Mesothelial cell of epicardium (in vitro differentiated cells): ENCODE measurements at regions not wholly inside any gene's neighbourhood (a gene's known extent, or its start where the extent isn't known, plus 50 kb on each side); places are given as distances from the start of the nearest gene placed in this dataset.

Experiments used
- DNase-seq, 2 experiments: peaks; one replicate each; pipeline ENCODE4 v3.0.0; 2021; ENCODE audit warnings: low spot score in 2 of 2; ENCODE audit not compliant: unreplicated experiment in 2 of 2
- H3K27ac Mint-ChIP-seq: 2 replicates; pipeline ENCODE4 v1.8.0; 2021; ENCODE audit warnings: mixed read lengths
- H3K27me3 Mint-ChIP-seq: 2 replicates; pipeline ENCODE4 v1.8.0; 2021; ENCODE audit warnings: low read depth, mixed read lengths
- H3K36me3 Mint-ChIP-seq: 2 replicates; pipeline ENCODE4 v1.8.0; 2021; ENCODE audit warnings: mixed read lengths
- H3K4me1 Mint-ChIP-seq: 2 replicates; pipeline ENCODE4 v1.8.0; 2021; ENCODE audit warnings: mixed read lengths
- H3K4me3 Mint-ChIP-seq: 2 replicates; pipeline ENCODE4 v1.8.0; 2021; ENCODE audit warnings: mild to moderate bottlenecking, moderate library complexity, mixed read lengths
- H3K9me3 Mint-ChIP-seq: 2 replicates; pipeline ENCODE4 v1.8.0; 2021; ENCODE audit warnings: mixed read lengths
- CTCF ChIP-seq: fragments of 200-600 bp; sonication (generic); IDR thresholded peaks from one replicate; pipeline ENCODE4 v1.5.0; 2021; ENCODE audit warnings: antibody characterized with exemption; ENCODE audit not compliant: unreplicated experiment

GRCh38 chr3:150081084-150081483 is 110.4 kb upstream of the PFN2 start:
- H3K9me3 Mint-ChIP-seq, result peaks cover 3% of the 10 kb centered on the region
- no peak for DNase-seq
- H3K27ac Mint-ChIP-seq, result no peak overlapping the region
- no peaks in the 10 kb centered on the region for H3K27me3 Mint-ChIP-seq
- H3K36me3 Mint-ChIP-seq, result no peaks in the 10 kb centered on the region
- TF ChIP-seq CTCF, result no peak
- H3K4me3 Mint-ChIP-seq, result no peak overlapping the region
- peaks cover 48% of the 10 kb centered on the region for H3K4me1 Mint-ChIP-seq

DNA sequence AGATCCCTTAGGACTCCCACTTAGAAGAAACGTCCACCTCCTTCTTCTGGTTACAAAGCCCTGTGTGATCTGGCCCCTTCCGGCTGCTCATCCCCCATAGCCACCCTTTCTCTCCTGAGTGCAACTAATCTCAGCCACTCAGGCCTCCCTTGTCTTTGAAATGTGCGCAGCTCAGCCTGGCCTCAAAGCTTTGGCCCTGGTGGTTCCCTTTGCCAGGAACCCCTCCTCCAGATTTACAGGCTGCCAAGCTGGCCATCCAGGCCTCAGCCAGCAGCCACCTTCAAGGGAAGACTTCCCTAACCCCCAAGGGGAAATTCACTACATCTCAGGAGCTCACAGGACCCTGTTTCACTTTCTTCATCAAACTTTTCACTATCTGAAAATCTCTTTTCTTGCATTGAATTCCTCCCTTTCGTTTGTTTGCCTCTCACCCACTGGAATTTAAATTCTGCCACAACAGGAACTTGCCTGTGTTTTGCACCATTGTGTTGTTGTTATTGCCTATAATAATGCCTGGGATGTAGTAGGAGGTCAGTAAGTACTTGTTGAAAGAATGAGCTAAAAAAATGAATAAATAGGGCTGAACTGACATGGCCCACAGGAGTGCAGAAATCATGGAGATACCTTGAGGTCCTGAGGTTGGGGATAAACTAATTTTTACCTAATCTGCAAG is 109.5 kb upstream of the PFN2 start:
- no peak for TF ChIP-seq CTCF
- H3K27ac Mint-ChIP-seq, result peak overlapping the region; percentile 19
- H3K4me3 Mint-ChIP-seq, result no peak overlapping the region
- H3K27me3 Mint-ChIP-seq, result no peaks in the 10 kb centered on the region
- DNase-seq, result no peak
- H3K4me1 Mint-ChIP-seq, result peaks cover 51% of the 10 kb centered on the region
- H3K36me3 Mint-ChIP-seq, result no peaks in the 10 kb centered on the region
- peaks cover 4% of the 10 kb centered on the region for H3K9me3 Mint-ChIP-seq

DNA sequence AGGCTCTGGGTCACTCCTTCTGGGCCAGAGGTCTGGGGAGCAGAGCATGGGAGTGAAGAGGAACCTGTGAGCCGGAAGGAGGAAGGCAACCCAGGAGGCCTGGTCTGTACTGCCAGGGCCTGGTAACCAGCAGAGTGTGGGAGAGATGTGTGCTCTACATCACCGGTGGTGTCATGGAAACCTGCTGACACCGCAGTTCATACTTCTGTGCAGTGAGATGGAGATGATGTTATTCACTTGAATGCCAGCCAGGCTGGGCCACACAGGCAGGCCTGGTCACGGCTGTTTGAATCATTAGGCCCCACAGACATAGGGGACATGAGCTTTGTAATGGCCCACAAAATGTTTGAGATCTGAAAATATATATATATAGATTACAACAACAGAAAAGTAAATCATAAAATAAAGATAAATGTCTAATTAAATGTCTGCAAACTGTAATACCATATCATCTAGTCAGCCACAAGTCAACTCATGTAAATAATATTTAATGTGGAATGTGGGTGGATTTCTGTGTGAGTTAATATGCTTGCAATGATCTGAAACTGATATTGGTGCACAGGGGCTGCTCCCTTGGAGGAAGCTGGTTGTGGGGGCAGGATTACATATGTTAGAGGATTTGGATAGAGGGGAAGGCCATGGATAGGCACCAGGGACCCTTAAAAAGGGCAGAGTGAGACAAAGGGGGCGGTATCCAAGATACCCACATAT is 108.5 kb upstream of the PFN2 start:
- peak overlapping the region; percentile 72 for H3K27ac Mint-ChIP-seq
- H3K9me3 Mint-ChIP-seq, result peaks cover 4% of the 10 kb centered on the region
- DNase-seq, result no peak
- no peaks in the 10 kb centered on the region for H3K27me3 Mint-ChIP-seq
- TF ChIP-seq CTCF, result no peak
- peaks cover 56% of the 10 kb centered on the region for H3K4me1 Mint-ChIP-seq
- H3K36me3 Mint-ChIP-seq, result no peaks in the 10 kb centered on the region
- no peak overlapping the region for H3K4me3 Mint-ChIP-seq

- no peak for DNase-seq
- no peak overlapping the region for H3K27ac Mint-ChIP-seq
- H3K4me1 Mint-ChIP-seq, result peaks cover 61% of the 10 kb centered on the region
- no peak overlapping the region for H3K4me3 Mint-ChIP-seq
- peaks cover 3% of the 10 kb centered on the region for H3K27me3 Mint-ChIP-seq
- no peak for TF ChIP-seq CTCF
- H3K36me3 Mint-ChIP-seq, result no peaks in the 10 kb centered on the region
- H3K9me3 Mint-ChIP-seq, result peaks cover 4% of the 10 kb centered on the region
Observed at GRCh38 chr3:150077581-150078247, 107.0 kb upstream of the PFN2 start.

- Mint-ChIP-seq H3K4me3 (no peak overlapping the region), H3K27ac (no peak overlapping the region), H3K36me3 (no peaks in the 10 kb centered on the region), H3K4me1 (peaks cover 65% of the 10 kb centered on the region), H3K27me3 (peaks cover 8% of the 10 kb centered on the region), H3K9me3 (peaks cover 4% of the 10 kb centered on the region)
- no peak for DNase-seq
- TF ChIP-seq CTCF, result no peak
Observed at GRCh38 chr3:150077107-150077506, 106.4 kb upstream of the PFN2 start.
